ENCODE measurements at regions not wholly inside any gene's neighbourhood (a gene's known extent, or its start where the extent isn't known, plus 50 kb on each side); places are given as distances from the start of the nearest gene placed in this dataset.

DNA sequence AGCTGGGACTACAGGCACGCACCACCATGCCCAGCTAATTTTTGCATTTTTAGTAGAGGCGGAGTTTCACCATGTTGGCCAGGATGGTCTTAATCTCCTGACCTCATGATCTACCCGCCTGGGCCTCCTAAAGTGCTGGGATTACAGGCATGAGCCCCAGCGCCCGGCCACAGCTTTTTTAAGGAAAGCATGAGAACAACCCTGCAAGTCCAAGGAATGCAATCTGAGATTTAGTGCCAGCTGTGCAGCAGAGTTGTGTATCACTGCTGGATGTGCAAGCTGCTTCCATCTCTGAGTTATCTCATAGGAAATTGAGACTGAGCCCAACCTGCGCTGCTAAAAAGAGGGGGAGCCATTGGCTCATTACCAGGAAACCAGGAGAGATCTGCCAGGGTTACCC lies 399.9 kb upstream of the CYRIA start:
- Histone ChIP-seq H2BK120ac (ENCODE audit: low read depth, low read length, poor library complexity, severe bottlenecking) (no peak overlapping the region), H4K20me1 (ENCODE audit: control insufficient read depth, insufficient read depth, insufficient read length) (no peaks in the 10 kb centered on the region), H4K5ac (ENCODE audit: insufficient read length, low read depth, low read length) (no peak overlapping the region), H3K4ac (ENCODE audit: low read depth, low read length) (no peak overlapping the region), H4K8ac (replicated peaks; ENCODE audit: insufficient read length, low read depth, low read length) (no peak overlapping the region), H2BK20ac (ENCODE audit: low read depth, low read length, poor library complexity, severe bottlenecking) (no peak overlapping the region), H3K9me3 (ENCODE audit: control insufficient read depth, low read depth, low read length) (no peaks in the 10 kb centered on the region), H3K9ac (ENCODE audit: extremely low read depth, insufficient read length, low read length) (no peak overlapping the region), H2AK5ac (ENCODE audit: insufficient read length, low read length) (no peak overlapping the region), H2BK15ac (ENCODE audit: low read depth, low read length) (no peak overlapping the region), H3K27me3 (ENCODE audit: insufficient read depth, low read length) (no peaks in the 10 kb centered on the region), H3K23me2 (ENCODE audit: insufficient read length, low read depth, low read length, poor library complexity, severe bottlenecking) (no peaks in the 10 kb centered on the region), H2BK5ac (ENCODE audit: insufficient read length, low read length) (no peak overlapping the region), H3K18ac (ENCODE audit: insufficient read length, low read depth, low read length) (no peak overlapping the region), H3K27ac (ENCODE audit: insufficient read length, low read depth, low read length) (no peak overlapping the region), H3K4me2 (ENCODE audit: insufficient read depth, insufficient read length, low read length) (no peak overlapping the region), H2BK12ac (ENCODE audit: insufficient read length, low read depth, low read length) (no peak overlapping the region), H3T11ph (ENCODE audit: low read length) (no peak overlapping the region), H3K79me1 (ENCODE audit: insufficient read depth, low read depth, low read length, poor library complexity, severe bottlenecking) (no peaks in the 10 kb centered on the region), H3K23ac (ENCODE audit: insufficient read length, low read depth, low read length) (no peak overlapping the region), H2AFZ (ENCODE audit: low read length) (no peak overlapping the region), H3K56ac (ENCODE audit: insufficient read length, low read depth, low read length) (no peak overlapping the region), H3K4me1 (ENCODE audit: insufficient read depth, low read length) (no peaks in the 10 kb centered on the region), H3K14ac (ENCODE audit: insufficient read depth, low read length) (no peak overlapping the region), H4K91ac (ENCODE audit: insufficient read length, low read depth, low read length) (no peak overlapping the region), H3K79me2 (ENCODE audit: insufficient read depth, low read length) (no peaks in the 10 kb centered on the region)
- Mint-ChIP-seq H3K27ac (no peak overlapping the region), H3K4me3 (no peak overlapping the region), H3K4me1 (peaks cover 5 to 6% of the 10 kb centered on the region in 2 experiments), H3K27me3 (ENCODE audit: low read depth) (no peaks in the 10 kb centered on the region), H3K36me3 (ENCODE audit: insufficient read depth in 1 of 3, low read depth in 3 of 3) (no peaks in the 10 kb centered on the region), H3K9me3 (peaks cover 0 to 3% of the 10 kb centered on the region in 2 experiments; a peak in 1 of 5 replicates)
- no CpG with 5 or more reads among the region's 6 CpGs for WGBS (ENCODE audit: extremely low coverage, insufficient read length, low lambda C conversion rate)
- TF ChIP-seq, protein P1, sequence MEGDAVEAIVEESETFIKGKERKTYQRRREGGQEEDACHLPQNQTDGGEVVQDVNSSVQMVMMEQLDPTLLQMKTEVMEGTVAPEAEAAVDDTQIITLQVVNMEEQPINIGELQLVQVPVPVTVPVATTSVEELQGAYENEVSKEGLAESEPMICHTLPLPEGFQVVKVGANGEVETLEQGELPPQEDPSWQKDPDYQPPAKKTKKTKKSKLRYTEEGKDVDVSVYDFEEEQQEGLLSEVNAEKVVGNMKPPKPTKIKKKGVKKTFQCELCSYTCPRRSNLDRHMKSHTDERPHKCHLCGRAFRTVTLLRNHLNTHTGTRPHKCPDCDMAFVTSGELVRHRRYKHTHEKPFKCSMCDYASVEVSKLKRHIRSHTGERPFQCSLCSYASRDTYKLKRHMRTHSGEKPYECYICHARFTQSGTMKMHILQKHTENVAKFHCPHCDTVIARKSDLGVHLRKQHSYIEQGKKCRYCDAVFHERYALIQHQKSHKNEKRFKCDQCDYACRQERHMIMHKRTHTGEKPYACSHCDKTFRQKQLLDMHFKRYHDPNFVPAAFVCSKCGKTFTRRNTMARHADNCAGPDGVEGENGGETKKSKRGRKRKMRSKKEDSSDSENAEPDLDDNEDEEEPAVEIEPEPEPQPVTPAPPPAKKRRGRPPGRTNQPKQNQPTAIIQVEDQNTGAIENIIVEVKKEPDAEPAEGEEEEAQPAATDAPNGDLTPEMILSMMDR (conservative IDR thresholded peaks at IDR 0.05): no peak
- no peak for DNase-seq

Measured in H9 (cell line).